Stimulated activated naive CD4-positive, alpha-beta T cell (primary cell): ENCODE measurements at regions not wholly inside any gene's neighbourhood (a gene's known extent, or its start where the extent isn't known, plus 50 kb on each side); places are given as distances from the start of the nearest gene placed in this dataset.
"Not testable (repeated sequence)": the region's sequence is repeated elsewhere in the genome, so short reads cannot be mapped to it uniquely, and the experiment has no call there.

ENCODE experiments used
- DNase-seq, 6 experiments: peaks; one replicate each; lab custom pipeline; 2025; lab: John Stamatoyannopoulos, UW

DNA sequence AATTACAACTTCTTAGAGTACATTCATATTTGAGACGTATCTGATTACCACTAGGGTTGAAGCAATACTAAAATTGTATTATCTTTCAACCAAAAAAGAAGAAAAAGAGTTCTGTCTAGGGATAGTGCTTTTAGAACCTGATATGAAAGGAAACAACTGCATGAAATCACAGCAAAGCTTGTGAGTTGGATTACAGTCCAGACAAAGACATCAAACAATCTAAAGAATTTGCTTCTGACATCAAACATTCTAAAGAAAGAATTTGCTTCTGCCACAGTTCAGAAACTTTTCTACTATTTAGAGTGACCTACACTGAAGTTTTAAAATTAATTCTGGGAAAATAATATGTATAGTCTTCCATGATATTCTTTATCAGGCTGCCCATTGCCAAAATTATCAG, 1141.1 kb upstream of the ACO1 start:
- no peak for DNase-seq

- DNase-seq = no peak
Measured at GRCh38 chr9:31248156-31248555, 1136.3 kb upstream of the ACO1 start.

- DNase-seq = no peak
Measured at GRCh38 chr9:31251386-31251785, 1133.1 kb upstream of the ACO1 start.

GRCh38 chr9:31253800-31254762, 1130.4 kb upstream of the ACO1 start:
- no peak for DNase-seq

GRCh38 chr9:31255211-31255610, 1129.2 kb upstream of the ACO1 start:
- DNase-seq = no peak

DNA sequence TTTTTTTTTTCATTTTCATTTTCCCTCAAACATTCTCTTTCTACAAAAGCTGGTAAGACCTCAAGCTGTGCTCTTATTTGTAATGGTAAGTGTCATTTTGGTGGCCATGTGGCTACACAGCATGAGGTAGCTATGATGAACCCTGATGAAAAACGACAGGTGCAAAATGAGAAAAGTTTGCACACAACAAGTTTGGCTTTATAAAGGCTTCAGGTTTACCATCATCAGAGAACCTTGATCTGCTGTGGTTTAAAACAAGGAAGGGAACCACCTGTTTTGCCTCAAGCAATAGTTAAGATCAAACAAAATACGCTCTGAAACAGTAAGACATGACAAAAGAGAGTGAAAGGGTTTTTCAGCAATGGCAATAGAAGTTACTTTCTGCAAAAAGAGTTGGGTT, 1124.6 kb upstream of the ACO1 start:
- DNase-seq = peak in 3 of 6 experiments; percentile 74 to 80 (median 78)

- no peak for DNase-seq
Measured at GRCh38 chr9:31272456-31273295, 1111.8 kb upstream of the ACO1 start.

DNA sequence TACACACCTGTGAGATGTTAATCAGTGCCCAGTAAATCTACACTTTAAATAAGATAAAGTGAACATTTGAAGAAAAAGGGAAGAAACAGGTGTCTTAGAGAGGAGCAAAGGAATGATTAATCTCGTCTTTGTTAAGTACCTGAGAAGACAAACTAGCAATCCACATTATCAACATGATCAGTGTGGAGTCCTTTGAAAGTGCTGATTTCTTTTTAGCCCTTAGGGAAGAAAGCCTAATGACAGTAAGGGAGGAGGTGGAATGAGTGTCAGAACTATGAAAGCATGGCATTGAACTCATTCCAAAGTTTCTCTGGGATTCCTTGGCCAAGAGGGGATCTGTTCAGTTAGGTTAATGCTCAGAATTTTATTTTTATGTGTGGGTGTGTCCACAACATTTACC, 1109.0 kb upstream of the ACO1 start:
- DNase-seq = no peak

GRCh38 chr9:31290731-31291130, 1093.7 kb upstream of the ACO1 start:
- DNase-seq = no peak

- no peak for DNase-seq
Measured at GRCh38 chr9:31302620-31303418, 1081.6 kb upstream of the ACO1 start.

DNA sequence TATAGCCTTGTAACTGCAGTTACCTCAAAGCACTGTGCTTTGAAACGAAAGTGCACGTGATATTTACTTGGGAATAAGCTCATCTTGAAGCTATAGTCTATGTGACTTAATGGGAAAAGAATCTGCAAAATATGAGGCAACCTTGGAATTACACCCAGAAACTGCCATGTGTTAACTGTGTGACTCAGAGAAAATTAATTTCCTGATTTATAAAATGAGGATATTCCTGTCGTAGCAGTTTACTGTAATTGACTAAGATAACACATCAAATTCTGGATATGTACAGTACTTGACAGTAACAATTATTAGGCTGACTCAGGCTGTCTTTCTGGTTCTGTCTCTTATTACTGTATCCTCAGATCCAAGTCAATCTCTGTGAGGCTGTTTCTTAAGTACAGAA, 1079.9 kb upstream of the ACO1 start:
- DNase-seq = no peak

GRCh38 chr9:31314241-31314640, 1070.2 kb upstream of the ACO1 start:
- no peak for DNase-seq

- no peak for DNase-seq
Measured at GRCh38 chr9:31320494-31320893, 1063.9 kb upstream of the ACO1 start.

DNA sequence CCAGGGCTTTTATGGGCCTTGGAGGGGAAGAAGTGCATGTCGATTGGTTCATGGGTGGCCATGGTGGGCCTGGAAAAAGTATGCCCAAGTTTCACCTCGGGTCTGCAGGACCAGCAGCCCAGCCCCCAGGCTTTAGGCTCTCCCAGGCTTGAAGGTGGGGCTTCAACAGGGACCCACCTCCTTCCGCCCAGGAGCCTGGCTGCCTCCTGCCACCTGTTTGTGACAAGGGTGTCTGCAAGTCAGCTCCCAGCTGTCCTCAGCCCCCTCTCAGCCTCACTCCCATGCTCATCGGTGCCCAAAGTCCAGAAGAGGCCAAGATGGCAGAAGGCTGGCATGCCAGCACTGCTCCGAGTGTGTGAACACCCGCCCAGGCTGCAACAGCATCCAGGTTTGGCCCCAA, 1063.2 kb upstream of the ACO1 start:
- no peak for DNase-seq

GRCh38 chr9:31321686-31322085, 1062.8 kb upstream of the ACO1 start:
- DNase-seq = no peak

DNA sequence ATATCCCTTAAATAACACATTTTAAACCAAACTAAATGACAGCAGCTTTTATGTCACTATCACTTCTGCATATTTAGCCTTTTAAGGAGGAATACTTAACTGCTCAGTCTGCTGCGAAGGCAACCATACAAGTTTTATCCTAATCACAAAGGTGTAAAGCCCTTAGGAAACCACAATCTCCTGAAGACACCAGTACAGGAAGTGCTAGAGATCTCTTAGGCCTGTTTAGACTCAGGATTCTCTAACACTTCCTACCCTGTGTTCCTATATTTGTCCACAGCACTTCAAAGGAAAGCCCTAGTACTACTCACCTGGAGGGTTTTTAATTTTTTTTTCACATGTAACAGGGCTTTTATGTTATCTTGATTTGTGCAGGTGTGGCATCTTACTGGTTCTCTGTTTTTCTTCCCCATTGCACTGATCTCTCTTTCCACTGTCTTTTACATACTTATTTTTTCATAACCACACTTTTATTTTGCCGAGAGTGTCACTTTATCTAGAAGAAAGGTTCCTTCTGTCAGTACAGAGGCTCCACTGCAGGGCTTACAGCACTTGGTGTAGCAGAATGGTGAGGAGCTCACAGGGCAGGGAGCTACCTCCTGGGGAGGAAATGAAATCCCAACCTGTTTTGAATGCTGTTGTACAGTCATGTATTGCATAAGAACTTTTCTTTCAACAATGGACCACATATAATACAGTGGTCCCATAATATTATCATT, 1060.6 kb upstream of the ACO1 start:
- peak in 3 of 6 experiments; percentile 31 to 63 (median 62) for DNase-seq

GRCh38 chr9:31325778-31326177, 1058.7 kb upstream of the ACO1 start:
- no peak for DNase-seq

- not testable (repeated sequence) for DNase-seq
Measured at GRCh38 chr9:31326883-31327282, 1057.6 kb upstream of the ACO1 start.

DNA sequence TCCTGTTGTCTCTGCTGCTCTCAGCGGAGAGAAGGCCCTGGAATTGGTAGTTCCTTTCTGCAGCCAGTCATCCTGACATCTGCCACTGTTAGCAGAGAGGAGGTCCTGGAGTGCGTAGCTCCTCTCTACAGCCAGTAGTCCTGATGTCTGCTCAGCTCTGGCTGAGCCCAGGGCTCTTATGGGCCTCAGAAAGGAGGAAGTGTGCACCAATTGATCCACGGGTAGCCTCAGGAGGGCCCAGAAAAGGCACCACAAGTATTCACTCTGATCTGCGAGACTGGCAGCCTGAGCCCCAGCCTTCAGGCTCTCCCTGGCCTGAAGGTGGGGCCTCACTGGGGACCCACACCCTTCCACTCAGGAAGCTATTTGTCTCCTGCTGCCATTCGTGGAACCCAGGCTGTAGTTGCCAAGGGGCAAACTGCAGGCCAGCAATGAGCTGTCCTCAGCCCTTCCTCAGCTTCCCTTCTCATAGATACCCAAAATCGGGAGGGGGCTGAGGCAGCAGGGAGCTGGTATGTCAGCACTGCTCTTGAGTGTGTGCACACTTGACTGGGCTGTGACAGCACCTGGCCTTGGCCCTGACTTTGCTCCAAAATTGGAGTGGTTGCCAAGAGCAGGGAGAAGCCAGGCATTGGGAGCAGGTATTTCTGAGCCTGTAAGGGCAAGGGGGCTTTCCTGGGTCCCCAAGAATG, 1049.5 kb upstream of the ACO1 start:
- no peak for DNase-seq

- DNase-seq = peak in 2 of 6 experiments; percentile 25 to 26
Measured at GRCh38 chr9:31335529-31336234, 1048.8 kb upstream of the ACO1 start.
